H9 (cell line): ENCODE measurements at regions not wholly inside any gene's neighbourhood (a gene's known extent, or its start where the extent isn't known, plus 50 kb on each side); places are given as distances from the start of the nearest gene placed in this dataset.

Experiments
- DNase-seq: peaks from one replicate; pipeline ENCODE4 v3.0.0-alpha.2; 2017
- H2AFZ ChIP-seq: one replicate; pipeline ENCODE4 v1.6.1; 2013; ENCODE audit warnings: mild to moderate bottlenecking, low read length, control low read depth, moderate library complexity
- H2AK5ac ChIP-seq: 2 replicates; pipeline ENCODE4 v1.6.1; 2013; ENCODE audit warnings: low read length, control low read depth, mixed read lengths; ENCODE audit not compliant: insufficient read length
- H2BK120ac ChIP-seq: one replicate; pipeline ENCODE4 v1.6.1; 2013; ENCODE audit warnings: low read depth, mild to moderate bottlenecking, low read length, control low read depth, inconsistent platforms; ENCODE audit not compliant: poor library complexity, severe bottlenecking
- H2BK12ac ChIP-seq: 2 replicates; pipeline ENCODE4 v1.6.1; 2013; ENCODE audit warnings: low read length, control low read depth, mixed read lengths, low read depth; ENCODE audit not compliant: insufficient read length
- H2BK15ac ChIP-seq: 2 replicates; pipeline ENCODE4 v1.6.1; 2013; ENCODE audit warnings: low read depth, low read length, control low read depth
- H2BK20ac ChIP-seq: one replicate; pipeline ENCODE4 v1.6.1; 2013; ENCODE audit warnings: low read depth, mild to moderate bottlenecking, low read length, control low read depth, inconsistent platforms; ENCODE audit not compliant: poor library complexity, severe bottlenecking
- H2BK5ac ChIP-seq: 2 replicates; pipeline ENCODE4 v1.6.1; 2013; ENCODE audit warnings: low read length, control low read depth, mixed read lengths; ENCODE audit not compliant: insufficient read length
- H3K14ac ChIP-seq: 2 replicates; pipeline ENCODE4 v1.6.1; 2013; ENCODE audit warnings: low read length, control low read depth; ENCODE audit not compliant: insufficient read depth
- H3K18ac ChIP-seq: 2 replicates; pipeline ENCODE4 v1.6.1; 2013; ENCODE audit warnings: low read depth, mild to moderate bottlenecking, mixed read lengths, low read length, control low read depth; ENCODE audit not compliant: insufficient read length
- H3K23ac ChIP-seq: 2 replicates; pipeline ENCODE4 v1.6.1; 2013; ENCODE audit warnings: low read length, control low read depth, mixed read lengths, low read depth; ENCODE audit not compliant: insufficient read length
- H3K23me2 ChIP-seq: 2 replicates; pipeline ENCODE4 v1.6.1; 2013; ENCODE audit warnings: low read depth, mild to moderate bottlenecking, mixed read lengths, low read length, control low read depth; ENCODE audit not compliant: insufficient read length, poor library complexity, severe bottlenecking
- H3K27ac ChIP-seq: 2 replicates; pipeline ENCODE4 v1.5.1; 2013; ENCODE audit warnings: low read length, control low read depth, mixed read lengths, low read depth; ENCODE audit not compliant: insufficient read length
- H3K27me3 ChIP-seq: 2 replicates; pipeline ENCODE4 v1.6.1; 2013; ENCODE audit warnings: low read length, control low read depth, inconsistent platforms; ENCODE audit not compliant: insufficient read depth
- H3K4ac ChIP-seq: 2 replicates; pipeline ENCODE4 v1.6.1; 2013; ENCODE audit warnings: low read depth, mild to moderate bottlenecking, control low read depth, inconsistent platforms, low read length, moderate library complexity
- H3K4me1 ChIP-seq: 2 replicates; pipeline ENCODE4 v1.6.1; 2013; ENCODE audit warnings: low read length, control low read depth, inconsistent platforms; ENCODE audit not compliant: insufficient read depth
- H3K4me2 ChIP-seq: 2 replicates; pipeline ENCODE4 v1.6.1; 2013; ENCODE audit warnings: low read length, control low read depth, mixed read lengths; ENCODE audit not compliant: insufficient read length, insufficient read depth
- H3K56ac ChIP-seq: 2 replicates; pipeline ENCODE4 v1.6.1; 2013; ENCODE audit warnings: low read depth, mild to moderate bottlenecking, mixed read lengths, low read length, control low read depth; ENCODE audit not compliant: insufficient read length
- H3K79me1 ChIP-seq: 2 replicates; pipeline ENCODE4 v1.6.1; 2013; ENCODE audit warnings: low read depth, mild to moderate bottlenecking, moderate library complexity, low read length, control low read depth, inconsistent platforms; ENCODE audit not compliant: insufficient read depth, poor library complexity, severe bottlenecking
- H3K79me2 ChIP-seq: 2 replicates; pipeline ENCODE4 v1.6.1; 2013; ENCODE audit warnings: low read length, control low read depth, inconsistent platforms; ENCODE audit not compliant: insufficient read depth
- H3K9ac ChIP-seq: 2 replicates; pipeline ENCODE4 v1.6.1; 2013; ENCODE audit warnings: low read length, control low read depth, mixed read lengths; ENCODE audit not compliant: insufficient read length; ENCODE audit errors: extremely low read depth
- H3K9me3 ChIP-seq: one replicate; pipeline ENCODE4 v1.6.1; 2013; ENCODE audit warnings: low read depth, low read length, inconsistent platforms; ENCODE audit not compliant: control insufficient read depth
- H3T11ph ChIP-seq: one replicate; pipeline ENCODE4 v1.6.1; 2013; ENCODE audit warnings: mild to moderate bottlenecking, low read length, control low read depth, inconsistent platforms
- H4K20me1 ChIP-seq: one replicate; pipeline ENCODE4 v1.6.1; 2013; ENCODE audit not compliant: control insufficient read depth, insufficient read length, insufficient read depth
- H4K5ac ChIP-seq: 2 replicates; pipeline ENCODE4 v1.6.1; 2013; ENCODE audit warnings: low read depth, mild to moderate bottlenecking, mixed read lengths, low read length, control low read depth; ENCODE audit not compliant: insufficient read length
- H4K8ac ChIP-seq: replicated peaks from 2 replicates; pipeline ENCODE4 v1.6.1; 2013; ENCODE audit warnings: low read length, control low read depth, mixed read lengths, low read depth; ENCODE audit not compliant: insufficient read length
- H4K91ac ChIP-seq: 2 replicates; pipeline ENCODE4 v1.6.1; 2013; ENCODE audit warnings: low read depth, mild to moderate bottlenecking, moderate library complexity, mixed read lengths, low read length, control low read depth; ENCODE audit not compliant: insufficient read length
- H3K27ac Mint-ChIP-seq, 3 experiments: 2 replicates in 2 of 3; 3 replicates in 1 of 3; pipeline ENCODE4 v1.8.0; 2020 to 2021; ENCODE audit warnings: mixed read lengths in 3 of 3, mild to moderate bottlenecking in 1 of 3, moderate library complexity in 1 of 3
- H3K27me3 Mint-ChIP-seq: 2 replicates; pipeline ENCODE4 v1.8.0; 2021; ENCODE audit warnings: low read depth, mild to moderate bottlenecking, moderate library complexity, mixed read lengths
- H3K36me3 Mint-ChIP-seq, 3 experiments: 2 replicates in 2 of 3; 3 replicates in 1 of 3; pipeline ENCODE4 v1.8.0; 2020 to 2021; ENCODE audit warnings: low read depth in 3 of 3, mixed read lengths in 3 of 3; ENCODE audit not compliant: insufficient read depth in 1 of 3
- H3K4me1 Mint-ChIP-seq, 2 experiments: 2 replicates each; pipeline ENCODE4 v1.8.0; 2020; ENCODE audit warnings: mixed read lengths in 2 of 2
- H3K4me3 Mint-ChIP-seq, 2 experiments: 2 replicates in 1 of 2; 3 replicates in 1 of 2; pipeline ENCODE4 v1.8.0; 2020 to 2021; ENCODE audit warnings: mild to moderate bottlenecking in 2 of 2, mixed read lengths in 2 of 2, moderate library complexity in 1 of 2
- H3K9me3 Mint-ChIP-seq, 2 experiments: 2 replicates in 1 of 2; 3 replicates in 1 of 2; pipeline ENCODE4 v1.8.0; 2020; ENCODE audit warnings: mild to moderate bottlenecking in 2 of 2, mixed read lengths in 2 of 2, moderate library complexity in 1 of 2
- CTCF ChIP-seq: fragments of 200-600 bp; sonication (generic); conservative IDR thresholded peaks from 3 replicates; pipeline ENCODE4 v1.8.0; 2021; ENCODE audit warnings: antibody characterized with exemption, mild to moderate bottlenecking
- WGBS: extraction: QIAGEN DNeasy Blood & Tissue Kit; methylation state at CpG from one replicate; pipeline ENCODE4 v1.1.7; 2013; ENCODE audit warnings: missing lambda C conversion rate, low lambda C conversion rate, mixed read lengths; ENCODE audit not compliant: insufficient read length; ENCODE audit errors: extremely low coverage; 5-methylcytosine and 5-hydroxymethylcytosine counted together

- Mint-ChIP-seq H3K4me1 (peaks cover 2 to 4% of the 10 kb centered on the region in 2 experiments; a peak in 2 of 4 replicates), H3K36me3 (no peaks in the 10 kb centered on the region), H3K9me3 (no peaks in the 10 kb centered on the region), H3K4me3 (no peak overlapping the region), H3K27me3 (no peaks in the 10 kb centered on the region), H3K27ac (no peak overlapping the region; a peak in 1 of 7 replicates)
- H3K18ac ChIP-seq = no peak overlapping the region
- no peaks in the 10 kb centered on the region for H3K27me3 ChIP-seq
- WGBS = no CpG with 5 or more reads among the region's 10 CpGs
- H3K9ac ChIP-seq = no peak overlapping the region
- no peak overlapping the region for H4K91ac ChIP-seq
- H2BK5ac ChIP-seq = no peak overlapping the region
- no peak overlapping the region for H4K5ac ChIP-seq
- H3K27ac ChIP-seq = no peak overlapping the region
- H3K14ac ChIP-seq = no peak overlapping the region
- no peak overlapping the region for H3K56ac ChIP-seq
- no peak overlapping the region for H2BK15ac ChIP-seq
- H3T11ph ChIP-seq = no peak overlapping the region
- H3K4ac ChIP-seq = no peak overlapping the region
- H3K79me2 ChIP-seq = no peaks in the 10 kb centered on the region
- no peak overlapping the region for H2BK120ac ChIP-seq
- H4K20me1 ChIP-seq = no peaks in the 10 kb centered on the region
- no peak overlapping the region for H2BK12ac ChIP-seq
- H3K79me1 ChIP-seq = no peaks in the 10 kb centered on the region
- no peak overlapping the region for H3K23ac ChIP-seq
- no peak for DNase-seq
- no peak overlapping the region for H4K8ac ChIP-seq
- H2BK20ac ChIP-seq = no peak overlapping the region
- no peaks in the 10 kb centered on the region; the same call in 1 of the 2 replicates for H3K4me1 ChIP-seq
- no peaks in the 10 kb centered on the region for H3K23me2 ChIP-seq
- no peak for TF ChIP-seq CTCF
- H3K4me2 ChIP-seq = no peak overlapping the region
- H2AFZ ChIP-seq = no peak overlapping the region
- H3K9me3 ChIP-seq = no peaks in the 10 kb centered on the region
- no peak overlapping the region for H2AK5ac ChIP-seq
Measured at GRCh38 chr12:30016540-30017055, 232.9 kb upstream of the TMTC1 start.
